IMR-90 (cell line): ENCODE measurements at regions not wholly inside any gene's neighbourhood (a gene's known extent, or its start where the extent isn't known, plus 50 kb on each side); places are given as distances from the start of the nearest gene placed in this dataset.
A peak's percentile ranks its signal among the peaks of the same experiment; 100 is the strongest.

Source experiments
- ATAC-seq: fragments of 200-7000 bp; cut with Tn5 transposase; 2 replicates; pipeline ENCODE4 v1.9.1; 2020; ENCODE audit warnings: low read depth, mild to moderate bottlenecking, moderate library complexity
- BruUV-seq: library from RNA; stranded (reverse); fragments of 400-500 nt; replicated peaks from 2 replicates; lab custom pipeline; 2021; lab: Mats Ljungman, UMichigan
- CTCF ChIA-PET: fragments of 300-600 bp; formaldehyde crosslinking; extraction: SDS; loops from one replicate; lab custom pipeline; 2021; ENCODE audit warnings: antibody characterized with exemption; lab: Yijun Ruan, JAX
- POLR2A ChIA-PET: fragments of 300-600 bp; sonication (Branson Sonifier 250); formaldehyde crosslinking; loops from one replicate; lab custom pipeline; 2022; ENCODE audit warnings: antibody characterized with exemption; ENCODE audit not compliant: unreplicated experiment; lab: Charles Lee
- DNase-seq: peaks from one replicate; pipeline ENCODE4 v3.0.0; 2013
- H2AFZ ChIP-seq: replicated peaks from 2 replicates; pipeline ENCODE3; 2013; ENCODE audit warnings: low read length, mild to moderate bottlenecking; ENCODE audit not compliant: poor library complexity
- H2AK5ac ChIP-seq: 2 replicates; pipeline ENCODE4 v1.6.1; 2013; ENCODE audit warnings: low read depth, low read length, inconsistent platforms
- H2AK9ac ChIP-seq: replicated peaks from 2 replicates; pipeline ENCODE3; 2013; ENCODE audit warnings: mild to moderate bottlenecking, low read depth, low read length, moderate library complexity; ENCODE audit not compliant: poor library complexity
- H2BK120ac ChIP-seq: 2 replicates; pipeline ENCODE4 v1.6.1; 2013; ENCODE audit warnings: low read depth, low read length, inconsistent platforms
- H2BK15ac ChIP-seq: 3 replicates; pipeline ENCODE4 v1.6.1; 2013; ENCODE audit warnings: low read depth, low read length, inconsistent platforms
- H2BK20ac ChIP-seq: 2 replicates; pipeline ENCODE4 v1.6.1; 2013; ENCODE audit warnings: low read depth, mild to moderate bottlenecking, inconsistent platforms, low read length, moderate library complexity
- H2BK5ac ChIP-seq: 2 replicates; pipeline ENCODE4 v1.6.1; 2013; ENCODE audit warnings: mild to moderate bottlenecking, low read depth, low read length, inconsistent platforms; ENCODE audit not compliant: poor library complexity, severe bottlenecking
- H3K14ac ChIP-seq: replicated peaks from 2 replicates; pipeline ENCODE4 v1.6.1; 2013; ENCODE audit warnings: low read depth, low read length, inconsistent platforms
- H3K18ac ChIP-seq: 2 replicates; pipeline ENCODE4 v1.6.1; 2013; ENCODE audit warnings: low read depth, low read length, control low read depth
- H3K23ac ChIP-seq: 2 replicates; pipeline ENCODE4 v1.6.1; 2013; ENCODE audit warnings: low read depth, low read length, inconsistent platforms
- H3K27ac ChIP-seq: 2 replicates; pipeline ENCODE4 v1.5.1; 2013; ENCODE audit warnings: mild to moderate bottlenecking, control low read depth, low read length; ENCODE audit not compliant: insufficient read depth
- H3K27me3 ChIP-seq: 2 replicates; pipeline ENCODE4 v1.6.1; 2013; ENCODE audit warnings: low read length; ENCODE audit not compliant: control insufficient read depth, insufficient read depth
- H3K36me3 ChIP-seq: 2 replicates; pipeline ENCODE4 v1.6.1; 2013; ENCODE audit warnings: low read length, mixed read lengths; ENCODE audit not compliant: control insufficient read depth, insufficient read depth
- H3K4ac ChIP-seq: 2 replicates; pipeline ENCODE4 v1.6.1; 2013; ENCODE audit warnings: low read depth, low read length, inconsistent platforms
- H3K4me1 ChIP-seq: 2 replicates; pipeline ENCODE4 v1.6.1; 2013; ENCODE audit warnings: low read length, mixed read lengths; ENCODE audit not compliant: control insufficient read depth, insufficient read depth
- H3K4me2 ChIP-seq: 2 replicates; pipeline ENCODE4 v1.6.1; 2013; ENCODE audit warnings: low read depth, mild to moderate bottlenecking, control low read depth, low read length, moderate library complexity
- H3K4me3 ChIP-seq: 2 replicates; pipeline ENCODE4 v1.5.1; 2013; ENCODE audit warnings: low read depth, mild to moderate bottlenecking, control low read depth, low read length, moderate library complexity; ENCODE audit not compliant: insufficient read depth
- H3K56ac ChIP-seq: 2 replicates; pipeline ENCODE4 v1.6.1; 2013; ENCODE audit warnings: low read length, inconsistent platforms; ENCODE audit not compliant: insufficient read depth; ENCODE audit errors: extremely low read depth
- H3K79me1 ChIP-seq, 2 experiments: 2 replicates each; pipeline ENCODE4 v1.6.1; 2013; ENCODE audit warnings: low read length in 2 of 2, inconsistent platforms in 1 of 2, low read depth in 1 of 2
- H3K9ac ChIP-seq: 2 replicates; pipeline ENCODE4 v1.6.1; 2013; ENCODE audit warnings: low read depth, low read length, control low read depth
- H3K9me1 ChIP-seq: 2 replicates; pipeline ENCODE4 v1.6.1; 2013; ENCODE audit warnings: low read length, inconsistent platforms; ENCODE audit not compliant: insufficient read depth
- H3K9me3 ChIP-seq: 2 replicates; pipeline ENCODE4 v1.6.1; 2013; ENCODE audit warnings: low read length; ENCODE audit not compliant: control insufficient read depth, insufficient read depth
- H4K20me1 ChIP-seq: 2 replicates; pipeline ENCODE4 v1.6.1; 2013; ENCODE audit warnings: low read length, inconsistent platforms; ENCODE audit not compliant: insufficient read depth
- H4K5ac ChIP-seq: 2 replicates; pipeline ENCODE4 v1.6.1; 2013; ENCODE audit warnings: mild to moderate bottlenecking, low read depth, low read length, control low read depth
- H4K8ac ChIP-seq, 2 experiments: 2 replicates each; pipeline ENCODE4 v1.6.1; 2013; ENCODE audit warnings: low read depth in 2 of 2, low read length in 2 of 2, control low read depth in 1 of 2, inconsistent platforms in 1 of 2
- H4K91ac ChIP-seq: 2 replicates; pipeline ENCODE4 v1.6.1; 2013; ENCODE audit warnings: low read depth, low read length, inconsistent platforms; ENCODE audit not compliant: insufficient read depth
- CHD1 ChIP-seq: IDR thresholded peaks from 2 replicates; pipeline ENCODE4 v1.6.1; 2012; ENCODE audit warnings: low read depth, low read length, improper control_type of control experiment
- MAFK ChIP-seq: IDR thresholded peaks from 2 replicates; pipeline ENCODE4 v1.6.1; 2012; ENCODE audit warnings: low read depth, low read length, improper control_type of control experiment
- MXI1 ChIP-seq: IDR thresholded peaks from 2 replicates; pipeline ENCODE4 v1.6.1; 2012; ENCODE audit warnings: low read depth, mild to moderate bottlenecking, low read length, moderate library complexity, borderline replicate concordance
- SMC3 ChIP-seq: fragments of 150-350 bp; IDR thresholded peaks from 2 replicates; pipeline ENCODE4 v1.6.1; 2016; ENCODE audit warnings: low read depth, mild to moderate bottlenecking, antibody characterized with exemption, low read length, moderate library complexity
- WGBS, 2 experiments: methylation state at CpG; one replicate each; pipeline versions ENCODE4 v1.1.5 to v1.1.7; 2013; ENCODE audit warnings: missing lambda C conversion rate in 2 of 2; ENCODE audit not compliant: insufficient read length in 1 of 2; ENCODE audit errors: extremely low coverage in 2 of 2; 5-methylcytosine and 5-hydroxymethylcytosine counted together
- dilution Hi-C: fragments of 300-500 bp; cut with HindIII; formaldehyde crosslinking; loops from one replicate; pipeline ENCODE4 v1.14.3; 2018; ENCODE audit warnings: low sequenced_read_pairs; ENCODE audit not compliant: unreplicated experiment
- in situ Hi-C: fragments of 300-500 bp; cut with MboI; formaldehyde crosslinking; loops from 3 replicates; pipeline ENCODE4 v1.14.3; 2019; ENCODE audit warnings: low sequenced_read_pairs, inconsistent platforms, mixed read lengths
- intact Hi-C: fragments of 100-400 bp; cut with micrococcal nuclease; formaldehyde crosslinking; loops from 2 replicates; pipeline ENCODE4 v1.10.0; 2022

DNA sequence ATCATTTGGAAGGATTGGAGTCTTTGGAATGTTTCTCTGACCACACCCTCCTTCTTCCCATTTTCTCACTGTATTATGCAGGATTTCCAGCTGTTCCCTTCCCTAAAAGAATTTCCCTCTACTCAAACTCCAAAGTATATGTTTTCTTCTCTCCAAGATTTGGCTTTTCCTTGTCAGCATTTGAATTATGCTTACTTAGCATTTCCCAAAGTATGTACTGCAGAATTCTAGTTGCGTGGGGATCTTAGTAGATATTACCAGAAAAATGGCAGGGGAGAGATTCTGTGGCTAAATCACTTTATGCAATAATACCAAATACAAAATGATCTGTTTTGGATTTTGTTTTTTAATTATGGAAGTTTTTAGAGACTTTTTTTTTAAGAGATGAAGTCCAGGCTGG lies 142.3 kb downstream of the OR4C45 start:
- Histone ChIP-seq H2BK20ac (no peak overlapping the region), H3K14ac (no peak overlapping the region), H2AFZ (no peak overlapping the region), H3K9me3 (peaks cover 3% of the 10 kb centered on the region; the same call in 1 of the 2 replicates), H3K23ac (no peak overlapping the region), H2BK5ac (no peak overlapping the region), H4K91ac (no peak overlapping the region), H4K20me1 (no peaks in the 10 kb centered on the region), H3K27ac (no peak overlapping the region), H3K79me1 (no peaks in the 10 kb centered on the region), H3K9me1 (no peaks in the 10 kb centered on the region), H2AK5ac (no peak overlapping the region), H2AK9ac (no peak overlapping the region), H3K18ac (no peak overlapping the region), H3K36me3 (no peaks in the 10 kb centered on the region), H3K4me2 (no peak overlapping the region), H2BK15ac (no peak overlapping the region), H3K4me1 (no peaks in the 10 kb centered on the region), H3K4ac (no peak overlapping the region), H3K4me3 (no peak overlapping the region), H4K8ac (no peak overlapping the region), H3K56ac (no peak overlapping the region), H2BK120ac (no peak overlapping the region), H3K27me3 (no peaks in the 10 kb centered on the region), H3K9ac (no peak overlapping the region), H4K5ac (no peak overlapping the region)
- ATAC-seq = no peak
- ChIA-PET POLR2A (no interaction called here), CTCF (no interaction called here)
- WGBS, 2 experiments = no CpG with 5 or more reads among the region's 1 CpG
- dilution Hi-C loops = no loop called here
- DNase-seq = no peak
- intact Hi-C loops = no loop called here
- BruUV-seq = no TSS peak
- in situ Hi-C loops = no loop called here
- TF ChIP-seq SMC3 = no peak
- no peak for TF ChIP-seq MXI1
- TF ChIP-seq CHD1 = no peak
- TF ChIP-seq MAFK = peak; percentile 85
